Left cardiac atrium (tissue), 4 donors: ENCODE measurements at regions not wholly inside any gene's neighbourhood (a gene's known extent, or its start where the extent isn't known, plus 50 kb on each side); places are given as distances from the start of the nearest gene placed in this dataset.
"Not testable (repeated sequence)": the region's sequence is repeated elsewhere in the genome, so short reads cannot be mapped to it uniquely, and the experiment has no call there.

Experiments used
- ATAC-seq, 2 donors: fragments of 200-7000 bp; cut with Tn5 transposase; one replicate each; pipeline ENCODE4 v1.9.1; 2020; ENCODE audit warnings: mild to moderate bottlenecking in 2 of 2, moderate library complexity in 2 of 2
- DNase-seq: peaks from one replicate; pipeline ENCODE4 v3.0.0-alpha.2; 2020
- intact Hi-C, 2 donors: fragments of 100-400 bp; cut with DNase I; formaldehyde crosslinking; loops; one replicate each; pipeline versions ENCODE4 v1.14.1 to v1.15.1; 2022 to 2023
- donor health status: DM: no; HTN: yes; CAD: no.
- donor health status: DM: no; HTN: yes; CAD: no; lungs with severe emphysema.
- donor health status: DM: yes; HTN: yes; CAD: no.
- donor health status: Dilated cardiomyopathy.

DNA sequence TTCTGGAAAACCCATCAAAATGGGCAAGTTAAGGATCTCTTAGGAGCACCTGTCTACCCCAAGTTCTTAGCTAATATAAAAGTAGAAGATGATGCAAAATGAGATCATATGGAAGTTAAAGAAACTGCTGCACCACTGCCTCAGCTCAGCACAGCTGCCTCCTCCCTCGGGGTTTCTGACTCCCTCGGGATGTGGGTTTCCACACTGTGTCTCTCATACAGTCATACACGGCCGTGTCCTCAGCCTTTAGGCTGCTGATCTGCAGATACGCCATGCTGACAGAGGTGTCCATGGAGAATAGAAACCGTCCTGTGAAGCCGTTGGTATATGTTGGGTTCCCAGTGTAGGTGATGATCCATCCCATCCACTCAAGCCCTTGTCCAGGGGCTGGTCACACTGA is 898.8 kb downstream of the TMEM121 start:
- DNase-seq, ATAC-seq, intact Hi-C loops: not testable (repeated sequence)

DNA sequence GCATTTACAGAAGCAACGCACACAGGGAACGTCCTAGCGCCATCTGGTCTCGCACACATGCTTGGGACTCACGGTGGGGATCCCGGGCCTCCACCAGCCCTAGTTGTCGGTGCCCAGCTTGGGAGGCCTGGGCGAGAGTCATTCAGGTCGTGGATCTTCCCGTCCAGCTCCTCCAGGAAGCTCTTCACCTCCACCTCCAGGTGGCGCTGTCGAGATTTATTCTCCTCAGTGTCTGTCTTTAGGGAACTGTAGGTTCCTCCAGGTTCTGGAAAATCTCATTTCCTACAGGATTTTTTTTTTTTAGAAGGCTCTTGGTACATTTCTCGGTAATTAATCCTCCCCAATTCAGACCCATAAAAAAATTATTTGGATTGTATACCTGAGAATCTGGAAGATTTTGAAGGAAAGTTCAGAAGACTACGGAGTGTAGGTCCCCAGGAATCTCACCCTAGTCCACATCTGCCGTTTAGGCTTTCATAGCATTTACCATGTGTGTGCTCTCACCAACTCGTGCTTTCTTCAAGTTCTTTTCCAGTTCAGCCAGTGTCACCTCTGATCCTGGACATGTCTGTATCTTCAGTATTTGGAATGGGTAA is 910.0 kb downstream of the TMEM121 start:
- intact Hi-C loops: no loop called here
- no peak for DNase-seq
- peak in 1 of 2 donors; percentile 19 for ATAC-seq

DNA sequence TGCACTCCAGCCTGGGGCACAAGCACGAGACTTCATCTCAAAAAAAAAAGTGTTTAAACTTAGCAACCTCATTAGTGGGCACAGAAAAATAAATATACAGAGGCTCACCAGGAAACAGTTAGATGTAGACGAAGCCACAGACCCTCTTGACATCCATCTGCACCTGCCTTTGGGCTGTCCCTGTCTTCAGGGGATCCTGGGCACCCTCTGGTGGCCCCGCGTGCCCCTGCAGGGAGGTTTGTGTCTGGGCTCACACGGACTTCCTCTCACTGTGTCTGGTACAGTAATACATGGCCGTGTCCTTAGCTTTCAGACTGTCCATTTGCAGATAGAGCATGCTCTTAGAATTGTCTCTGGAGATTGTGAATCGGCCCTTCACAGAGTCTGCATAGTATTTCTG is 916.5 kb downstream of the TMEM121 start:
- intact Hi-C loops: no loop called here
- DNase-seq (no peak), ATAC-seq (no peak)

DNA sequence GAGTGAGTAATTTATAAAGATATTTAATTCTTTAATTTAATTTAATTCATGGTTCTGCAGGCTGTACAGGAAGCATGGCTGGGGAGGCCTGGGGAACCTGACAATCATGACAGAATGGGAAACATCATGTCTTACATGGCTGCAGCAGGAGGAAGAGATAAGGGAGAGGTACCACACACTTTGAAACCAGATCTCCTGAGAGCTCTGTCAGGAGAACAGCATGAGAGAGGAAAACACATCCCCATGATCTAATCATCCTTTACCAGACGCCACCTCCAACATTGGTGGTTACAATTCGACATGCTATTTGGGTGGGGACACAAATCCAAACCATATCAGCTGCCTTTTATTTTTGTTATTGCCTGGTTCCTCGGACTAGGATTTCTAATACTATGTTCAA is 928.6 kb downstream of the TMEM121 start:
- intact Hi-C loops: no loop called here
- ATAC-seq: no peak
- DNase-seq: no peak

DNA sequence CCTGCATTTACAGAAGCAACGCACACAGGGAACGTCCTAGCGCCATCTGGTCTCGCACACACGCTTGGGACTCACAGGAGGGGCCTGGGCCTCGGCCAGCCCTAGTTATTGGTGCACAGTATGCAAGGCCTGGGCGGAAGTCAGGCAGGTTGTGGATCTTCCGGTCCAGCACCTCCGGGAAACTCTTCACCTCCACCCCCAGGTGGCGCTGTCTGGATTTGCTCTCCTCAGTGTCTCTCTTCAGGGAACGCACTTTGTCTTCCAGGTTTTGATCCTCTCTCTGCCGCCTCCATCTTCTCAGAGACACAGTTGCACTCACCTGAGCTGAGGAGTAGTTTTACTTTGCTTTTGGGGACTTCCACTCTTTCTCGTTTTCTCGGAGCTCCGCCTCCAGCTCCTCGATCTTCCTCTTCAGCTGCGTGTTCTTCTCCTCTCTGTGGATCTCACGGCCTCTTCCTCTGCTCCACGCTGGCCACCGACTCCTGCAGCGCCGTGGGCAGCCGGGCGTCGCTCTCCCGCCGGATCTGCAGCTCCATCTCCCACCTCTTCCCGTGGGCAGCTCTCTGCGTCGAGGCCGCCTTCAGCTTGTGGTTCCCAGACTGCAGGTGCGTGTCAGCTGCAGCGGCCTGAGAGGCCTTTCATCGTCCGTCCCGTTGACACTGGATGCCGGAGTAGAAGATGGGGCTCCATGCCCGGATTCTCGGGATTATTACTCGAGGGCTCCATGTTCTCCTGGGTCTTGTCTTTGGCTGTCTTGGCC is 933.8 kb downstream of the TMEM121 start:
- no peak for ATAC-seq
- intact Hi-C loops: no loop called here
- DNase-seq: no peak

DNA sequence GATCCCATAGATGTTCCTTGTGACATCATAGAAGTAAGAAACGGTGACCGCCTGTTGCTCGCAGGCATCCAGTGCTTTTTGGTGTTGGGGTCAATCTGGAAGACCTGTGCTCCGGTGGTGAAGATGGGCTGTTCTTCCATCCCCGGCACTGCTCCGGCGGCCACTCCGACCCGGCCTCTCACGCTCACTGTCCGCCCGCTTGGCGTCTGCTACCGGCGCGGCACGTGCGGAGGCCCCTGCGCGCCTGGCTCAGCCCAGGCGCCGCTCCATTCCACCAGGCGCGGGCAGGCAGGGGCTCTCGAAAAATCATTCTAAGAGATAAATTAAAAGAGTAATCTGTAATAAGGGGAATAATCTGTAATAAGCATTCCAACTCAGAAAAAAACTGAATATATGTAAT is 934.5 kb downstream of the TMEM121 start:
- intact Hi-C loops: no loop called here
- no peak for DNase-seq
- no peak for ATAC-seq

DNA sequence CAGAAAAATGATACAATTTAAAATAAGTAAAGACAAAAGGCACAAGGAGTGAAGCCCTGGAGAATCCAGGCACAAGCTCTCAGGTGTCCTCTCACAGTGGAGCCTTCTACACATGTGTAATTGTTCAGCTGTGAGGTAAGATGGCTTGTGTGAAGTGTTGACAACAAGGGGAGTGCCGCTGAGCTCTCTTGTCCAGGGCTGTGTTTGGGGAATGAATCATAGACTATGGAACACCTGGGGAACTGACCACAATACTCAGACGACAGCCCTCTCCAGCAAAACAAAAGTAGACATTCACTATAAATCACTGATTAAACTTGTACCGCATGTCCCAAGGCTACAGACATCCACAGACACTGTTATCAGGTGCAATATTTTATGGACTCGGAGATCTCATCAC is 940.1 kb downstream of the TMEM121 start:
- intact Hi-C loops, DNase-seq, ATAC-seq: not testable (repeated sequence)

DNA sequence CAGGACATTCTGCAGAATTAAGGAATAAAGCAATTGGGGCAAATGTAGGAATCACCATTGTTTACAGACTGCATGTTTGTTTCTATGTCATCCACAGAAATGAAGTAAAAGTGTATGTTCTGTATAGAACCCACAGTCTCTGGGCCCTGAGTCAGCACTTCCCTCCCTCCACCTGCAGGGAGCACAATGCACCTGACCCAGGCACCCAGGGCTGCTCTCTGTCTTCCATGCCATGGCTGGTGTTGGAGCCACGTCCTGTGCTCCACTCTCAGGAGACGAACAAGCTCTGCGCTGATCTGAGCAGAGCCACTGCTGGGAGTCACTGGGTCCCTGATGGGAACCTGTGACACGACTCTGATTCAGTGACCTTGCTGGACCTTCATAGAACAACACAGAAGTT is 942.5 kb downstream of the TMEM121 start:
- intact Hi-C loops, ATAC-seq, DNase-seq: not testable (repeated sequence)

DNA sequence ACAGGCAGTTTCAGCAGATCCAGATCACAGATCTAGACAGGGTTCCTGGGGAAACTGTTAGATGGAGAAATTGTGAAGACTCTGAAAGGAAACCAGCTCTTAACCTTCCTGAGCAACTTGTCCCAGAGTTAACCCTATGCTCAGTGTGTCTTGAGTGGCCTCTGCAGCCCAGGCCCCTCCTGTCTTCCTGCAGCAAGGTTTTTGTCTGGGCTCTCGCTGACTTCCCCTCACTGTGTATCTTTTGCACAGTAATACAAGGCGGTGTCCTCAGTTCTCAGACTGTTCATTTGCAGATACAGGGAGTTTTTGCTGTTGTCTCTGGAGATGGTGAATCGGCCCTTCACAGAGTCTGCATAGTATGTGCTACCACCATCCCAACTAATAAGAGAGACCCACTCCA is 943.6 kb downstream of the TMEM121 start:
- ATAC-seq, DNase-seq, intact Hi-C loops: not testable (repeated sequence)

DNA sequence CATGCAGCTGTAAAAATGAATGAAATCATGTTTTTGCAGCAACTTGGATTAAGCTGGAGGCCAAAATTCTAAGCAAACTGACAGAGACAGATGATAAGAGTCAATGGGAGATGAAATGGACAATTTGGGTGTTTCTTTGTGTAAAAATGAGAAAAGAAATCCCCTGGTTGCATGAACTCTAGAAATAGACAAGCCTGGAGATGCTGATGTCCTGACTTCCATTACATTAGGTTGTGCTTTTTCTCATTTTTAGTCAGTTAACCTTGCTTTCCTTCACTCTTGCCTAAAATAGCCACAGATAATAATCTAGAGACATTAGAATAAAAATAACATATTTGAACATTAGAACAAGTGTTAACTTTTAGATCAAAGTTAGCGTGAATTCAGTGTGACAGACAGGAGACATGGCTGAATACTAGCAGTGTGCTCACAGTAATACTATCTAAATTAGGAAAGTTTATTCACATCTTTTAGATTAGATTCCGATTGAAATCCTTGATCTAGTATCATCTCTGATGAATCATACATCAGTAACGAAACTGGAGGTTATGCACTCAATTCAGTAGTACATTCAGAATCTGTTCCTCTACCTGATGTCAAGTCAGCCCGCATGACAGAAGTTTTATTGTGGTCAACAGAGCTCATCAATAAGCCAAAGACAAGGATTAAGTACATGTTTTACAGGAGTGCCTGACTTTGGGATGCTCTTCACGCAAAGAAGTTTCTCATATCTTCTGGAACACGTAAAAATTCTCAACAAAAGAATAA is 948.1 kb downstream of the TMEM121 start:
- DNase-seq, intact Hi-C loops, ATAC-seq: not testable (repeated sequence)

DNA sequence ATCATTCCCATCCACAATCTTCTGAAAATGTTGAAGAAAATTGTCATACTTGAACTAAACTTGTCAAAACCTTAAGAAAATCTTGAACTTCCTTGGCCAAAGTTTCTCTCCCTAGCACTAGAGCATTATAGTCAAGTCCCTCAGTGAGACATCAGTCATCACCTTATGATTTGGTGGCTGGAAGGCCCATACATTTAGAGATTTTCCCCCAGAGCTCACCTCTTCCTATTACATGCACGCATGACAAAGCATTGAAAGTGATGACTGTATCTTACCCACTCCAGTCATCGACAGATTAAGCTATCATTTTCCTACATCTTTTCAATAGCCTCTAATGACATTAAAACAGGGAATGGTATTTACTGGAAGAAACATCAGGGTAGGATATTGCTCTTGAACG is 948.8 kb downstream of the TMEM121 start:
- intact Hi-C loops, DNase-seq, ATAC-seq: not testable (repeated sequence)

DNA sequence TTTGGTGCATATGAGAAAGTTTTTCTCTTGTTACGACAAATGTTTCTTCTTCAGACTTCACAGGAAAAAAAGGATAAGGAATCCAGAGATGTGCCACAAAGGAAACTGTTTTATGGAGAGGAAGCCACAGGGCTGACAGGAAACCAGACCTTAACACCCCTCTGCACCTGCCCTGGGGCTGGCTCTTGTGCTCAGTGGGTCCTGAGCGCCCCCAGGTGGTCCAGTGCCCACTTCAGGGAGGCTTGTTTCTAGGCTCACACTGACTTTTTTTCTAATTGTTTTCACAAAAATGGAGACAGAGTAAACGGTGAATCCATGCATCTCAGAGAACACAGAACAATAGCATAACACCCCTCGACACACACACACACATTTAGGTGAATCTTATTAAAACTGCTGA is 951.2 kb downstream of the TMEM121 start:
- DNase-seq, ATAC-seq, intact Hi-C loops: not testable (repeated sequence)

DNA sequence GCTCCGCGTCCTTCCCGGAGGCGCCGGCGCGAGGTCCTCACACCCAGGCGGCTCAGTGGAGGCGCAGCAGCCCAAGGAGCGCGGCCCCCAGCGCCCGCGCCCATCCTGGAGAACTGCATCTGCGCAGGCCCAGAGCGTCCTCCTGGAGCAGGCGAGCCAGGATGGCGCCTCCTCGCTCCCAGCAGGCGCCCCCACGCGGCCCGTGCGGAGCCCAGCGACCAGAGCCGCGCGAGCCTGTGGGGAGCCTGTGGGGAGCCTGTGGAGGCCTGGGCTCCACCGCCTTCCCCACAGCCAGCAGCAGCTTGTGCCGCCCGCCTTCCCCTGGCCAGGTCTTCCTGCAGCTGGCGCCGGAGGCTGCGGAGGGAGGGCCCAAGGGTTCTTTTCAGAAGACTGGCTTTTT is 953.9 kb downstream of the TMEM121 start:
- intact Hi-C loops, DNase-seq: not testable (repeated sequence)
- peak in 1 of 2 donors; percentile 23 for ATAC-seq

DNA sequence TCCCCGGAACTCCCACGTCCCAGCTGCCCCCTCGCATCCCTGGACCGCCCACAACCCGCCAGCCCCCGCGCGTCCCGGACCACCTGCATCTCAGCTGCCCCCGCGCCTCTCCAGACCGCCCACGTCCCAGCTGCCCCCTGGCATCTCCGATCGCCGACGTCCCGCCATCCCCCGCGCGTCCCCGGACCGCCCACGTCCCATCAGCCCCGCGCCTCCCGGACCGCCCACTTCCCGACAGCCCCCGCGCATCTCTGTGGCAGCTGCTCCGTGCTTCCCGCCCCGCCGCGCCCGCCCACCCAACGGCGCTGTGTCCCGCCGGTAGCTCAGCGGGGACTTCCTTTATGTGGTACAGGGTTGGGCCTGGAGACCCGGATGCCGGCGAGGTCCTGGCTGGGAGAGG is 955.8 kb downstream of the TMEM121 start:
- DNase-seq, ATAC-seq, intact Hi-C loops: not testable (repeated sequence)

DNA sequence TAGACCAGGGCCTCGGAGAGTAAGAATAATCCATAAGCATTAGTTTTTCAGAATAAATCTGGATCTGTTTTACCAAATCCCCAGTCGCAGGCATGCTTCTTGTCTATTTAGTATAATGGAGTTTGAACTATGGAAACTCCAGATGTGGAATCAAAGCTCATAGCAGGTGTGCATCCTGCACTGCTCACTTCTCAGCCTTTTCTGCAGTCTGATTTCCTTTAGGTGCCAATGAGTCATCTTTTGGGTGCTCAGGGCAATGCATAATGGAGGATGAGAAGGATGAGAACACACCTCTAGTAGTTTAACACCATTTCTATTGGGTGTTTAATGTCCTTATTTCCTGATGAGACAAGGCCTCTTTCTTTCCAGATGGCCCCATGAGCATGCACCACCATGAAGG is 961.2 kb downstream of the TMEM121 start:
- intact Hi-C loops: no loop called here
- DNase-seq: no peak
- no peak for ATAC-seq

DNA sequence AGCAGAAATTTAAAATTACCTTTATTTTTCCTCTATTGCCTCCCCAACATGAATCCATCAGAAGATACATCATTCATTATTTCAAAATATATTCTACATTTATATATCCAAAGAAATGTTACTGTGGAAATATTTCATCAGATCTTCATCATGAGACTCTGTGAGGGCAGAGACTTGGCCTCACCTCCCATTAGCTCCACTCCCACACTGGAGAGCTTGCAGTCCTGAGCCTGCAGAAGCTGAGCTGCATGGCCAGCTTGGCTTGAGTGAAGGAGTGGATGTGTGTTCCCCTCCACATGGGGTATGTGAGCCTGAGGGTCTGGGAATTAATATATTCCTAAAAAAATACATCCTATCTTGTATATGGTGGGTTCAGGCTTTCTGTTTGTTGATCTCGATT is 961.9 kb downstream of the TMEM121 start:
- ATAC-seq: peak in 1 of 2 donors; percentile 62
- intact Hi-C loops: no loop called here
- DNase-seq: no peak

DNA sequence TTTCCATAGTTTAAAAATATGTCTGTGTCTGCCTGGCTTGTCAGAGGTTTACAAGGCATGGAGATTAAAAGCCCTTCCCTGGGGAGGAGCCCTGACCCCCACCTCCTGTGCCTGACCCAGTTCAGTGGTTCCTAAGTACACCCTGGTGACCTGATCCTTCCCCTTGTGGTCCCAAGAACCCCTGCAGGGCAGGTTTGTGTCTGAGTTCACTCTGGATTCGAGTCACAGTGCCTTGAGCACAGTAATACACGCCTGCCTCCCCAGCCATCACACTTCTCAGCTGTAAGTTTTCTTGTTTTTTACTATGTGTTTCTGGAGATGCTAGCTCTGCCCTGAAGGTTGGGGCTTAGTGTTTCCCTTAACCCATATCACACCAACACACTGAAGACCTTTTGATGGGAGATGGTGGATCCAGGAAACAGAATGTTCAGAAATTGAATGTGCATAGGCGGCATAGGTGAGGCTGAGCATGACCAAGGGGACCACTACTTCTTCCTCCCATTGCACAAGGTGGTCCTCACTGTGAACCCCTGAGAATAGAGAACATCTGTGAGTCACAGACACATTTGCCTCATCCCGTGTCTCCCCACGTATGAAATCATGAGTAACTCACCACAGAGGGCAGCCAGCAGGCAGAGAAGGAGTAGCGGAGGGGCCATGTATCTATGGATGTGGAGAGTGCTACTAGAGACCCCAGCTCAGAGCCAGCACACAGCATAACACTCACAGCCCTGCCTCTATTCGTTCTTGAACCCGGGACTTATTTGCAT is 962.9 kb downstream of the TMEM121 start:
- no peak for DNase-seq
- intact Hi-C loops: no loop called here
- no peak for ATAC-seq

DNA sequence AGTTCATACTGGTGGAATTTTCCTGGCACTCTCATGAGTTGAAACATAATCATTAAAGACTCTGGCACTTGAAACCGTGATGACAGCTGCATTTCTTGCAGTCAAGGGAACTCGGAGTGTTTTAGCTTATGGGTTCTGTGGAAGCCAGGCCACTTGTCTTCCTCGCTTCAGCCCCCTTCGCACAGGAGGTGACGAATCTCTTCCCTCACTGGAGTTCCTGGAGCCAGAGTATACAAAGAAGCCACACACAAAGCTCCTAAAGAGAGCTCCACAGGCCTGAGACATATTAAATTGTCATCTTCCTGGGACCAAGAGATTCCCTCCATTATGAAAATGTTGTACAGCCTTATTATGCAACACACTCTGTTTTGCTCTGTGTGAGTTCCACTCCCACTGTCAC is 964.1 kb downstream of the TMEM121 start:
- DNase-seq (no peak), ATAC-seq (no peak)
- intact Hi-C loops: no loop called here

DNA sequence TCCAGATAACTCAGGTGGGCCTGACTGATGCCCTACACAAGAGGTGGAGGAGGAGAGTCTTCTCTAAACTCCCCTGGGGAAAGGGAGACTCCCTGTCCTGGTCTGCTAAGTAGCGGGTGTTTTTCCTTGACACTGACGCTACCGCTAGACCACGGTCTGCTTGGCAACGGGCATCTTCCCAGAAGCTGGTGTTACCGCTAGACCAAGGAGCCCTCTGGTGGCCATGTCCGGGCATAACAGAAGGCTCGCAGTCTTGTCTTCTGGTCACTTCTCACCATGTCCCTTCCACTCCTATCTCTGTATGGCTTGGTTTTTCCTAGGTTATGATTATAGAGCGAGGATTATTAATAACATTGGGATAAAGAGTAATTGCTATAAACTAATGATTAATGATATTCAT is 965.5 kb downstream of the TMEM121 start:
- DNase-seq: no peak
- intact Hi-C loops: no loop called here
- ATAC-seq: no peak
